Bronchial epithelial cell (primary cell): ENCODE measurements at regions not wholly inside any gene's neighbourhood (a gene's known extent, or its start where the extent isn't known, plus 50 kb on each side); places are given as distances from the start of the nearest gene placed in this dataset.
A peak's percentile ranks its signal among the peaks of the same experiment; 100 is the strongest.
"Not testable (repeated sequence)": the region's sequence is repeated elsewhere in the genome, so short reads cannot be mapped to it uniquely, and the experiment has no call there.

ENCODE experiments used
- DNase-seq: peaks from one replicate; pipeline ENCODE4 v3.0.0-alpha.2; 2010; ENCODE audit warnings: low read depth
- FAIRE-seq: peaks from 2 replicates; lab custom pipeline; 2011; peaks lifted over from hg19 to GRCh38; lab: Jason Lieb, UNC
- H3K27me3 ChIP-seq: 2 replicates; pipeline ENCODE4 v1.5.1; 2011; ENCODE audit warnings: low read length; ENCODE audit not compliant: control insufficient read depth, insufficient read depth
- H3K36me3 ChIP-seq: 2 replicates; pipeline ENCODE4 v1.5.1; 2011; ENCODE audit warnings: low read length; ENCODE audit not compliant: control insufficient read depth, insufficient read depth
- H3K4me3 ChIP-seq: 2 replicates; pipeline ENCODE4 v1.5.1; 2011; ENCODE audit warnings: mild to moderate bottlenecking, low read depth, low read length, control low read depth
- TF ChIP-seq, protein P1 (sequence below): IDR thresholded peaks from 2 replicates; pipeline ENCODE4 v1.5.1; 2011; ENCODE audit warnings: mild to moderate bottlenecking, moderate library complexity, low read length, control low read depth, inconsistent platforms; ENCODE audit not compliant: insufficient read depth, severe bottlenecking

- DNase-seq (peak; percentile 77), FAIRE-seq (no peak)
- TF ChIP-seq, protein P1, sequence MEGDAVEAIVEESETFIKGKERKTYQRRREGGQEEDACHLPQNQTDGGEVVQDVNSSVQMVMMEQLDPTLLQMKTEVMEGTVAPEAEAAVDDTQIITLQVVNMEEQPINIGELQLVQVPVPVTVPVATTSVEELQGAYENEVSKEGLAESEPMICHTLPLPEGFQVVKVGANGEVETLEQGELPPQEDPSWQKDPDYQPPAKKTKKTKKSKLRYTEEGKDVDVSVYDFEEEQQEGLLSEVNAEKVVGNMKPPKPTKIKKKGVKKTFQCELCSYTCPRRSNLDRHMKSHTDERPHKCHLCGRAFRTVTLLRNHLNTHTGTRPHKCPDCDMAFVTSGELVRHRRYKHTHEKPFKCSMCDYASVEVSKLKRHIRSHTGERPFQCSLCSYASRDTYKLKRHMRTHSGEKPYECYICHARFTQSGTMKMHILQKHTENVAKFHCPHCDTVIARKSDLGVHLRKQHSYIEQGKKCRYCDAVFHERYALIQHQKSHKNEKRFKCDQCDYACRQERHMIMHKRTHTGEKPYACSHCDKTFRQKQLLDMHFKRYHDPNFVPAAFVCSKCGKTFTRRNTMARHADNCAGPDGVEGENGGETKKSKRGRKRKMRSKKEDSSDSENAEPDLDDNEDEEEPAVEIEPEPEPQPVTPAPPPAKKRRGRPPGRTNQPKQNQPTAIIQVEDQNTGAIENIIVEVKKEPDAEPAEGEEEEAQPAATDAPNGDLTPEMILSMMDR, result no peak
- no peaks in the 10 kb centered on the region for H3K27me3 ChIP-seq
- H3K36me3 ChIP-seq, result no peaks in the 10 kb centered on the region
- H3K4me3 ChIP-seq, result no peak overlapping the region
Observed at GRCh38 chr3:72161881-72162595, 377.1 kb upstream of the PROK2 start.

- not testable (repeated sequence) for FAIRE-seq, H3K4me3 ChIP-seq, H3K27me3 ChIP-seq, H3K36me3 ChIP-seq, DNase-seq
Observed at GRCh38 chr3:72161285-72161684, 376.3 kb upstream of the PROK2 start.

- Histone ChIP-seq H3K4me3 (no peak overlapping the region), H3K27me3 (no peaks in the 10 kb centered on the region), H3K36me3 (no peaks in the 10 kb centered on the region)
- DNase-seq (no peak), FAIRE-seq (no peak)
- TF ChIP-seq, protein P1, result no peak
Observed at GRCh38 chr3:72160351-72160750, 375.4 kb upstream of the PROK2 start.

- H3K27me3 ChIP-seq, result no peaks in the 10 kb centered on the region
- DNase-seq, result no peak
- TF ChIP-seq, protein P1, result no peak
- FAIRE-seq, result no peak
- no peaks in the 10 kb centered on the region for H3K36me3 ChIP-seq
- H3K4me3 ChIP-seq, result no peak overlapping the region
Observed at GRCh38 chr3:72159487-72159886, 374.5 kb upstream of the PROK2 start.

DNA sequence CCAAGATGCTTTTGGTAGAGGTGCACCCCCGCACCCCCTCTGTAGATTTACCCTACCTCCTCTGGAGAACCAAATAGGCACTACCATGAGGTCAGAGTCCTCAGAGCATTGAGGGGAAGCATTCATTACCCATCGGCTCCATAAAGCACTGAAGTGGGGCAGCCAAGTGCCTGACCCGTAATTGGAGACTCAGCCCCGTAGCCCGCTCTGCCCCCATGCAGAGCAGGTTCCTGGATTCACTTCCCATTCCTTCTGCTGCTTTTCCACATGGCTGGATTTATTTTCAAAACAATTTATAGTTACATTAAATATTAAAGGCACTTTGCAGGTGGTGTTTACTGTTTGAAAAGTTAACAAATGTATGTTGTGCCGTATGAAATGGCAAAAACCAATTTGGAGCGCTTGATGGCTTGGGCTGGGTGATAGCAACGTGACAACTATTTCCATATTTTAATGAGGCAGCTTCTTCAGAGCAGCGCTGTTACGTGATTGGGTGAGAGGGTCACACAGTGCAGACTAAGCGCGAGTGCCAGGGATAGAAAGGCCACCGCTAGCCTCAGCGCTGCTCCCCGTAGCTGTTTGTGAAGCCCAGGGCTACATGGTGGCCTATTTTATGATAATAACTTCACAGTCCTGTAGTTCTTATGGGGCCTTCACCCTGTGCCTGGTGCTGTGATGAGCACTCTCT is 373.8 kb upstream of the PROK2 start:
- Histone ChIP-seq H3K27me3 (no peaks in the 10 kb centered on the region), H3K4me3 (no peak overlapping the region), H3K36me3 (no peaks in the 10 kb centered on the region)
- FAIRE-seq (no peak), DNase-seq (no peak)
- TF ChIP-seq, protein P1, result no peak

DNA sequence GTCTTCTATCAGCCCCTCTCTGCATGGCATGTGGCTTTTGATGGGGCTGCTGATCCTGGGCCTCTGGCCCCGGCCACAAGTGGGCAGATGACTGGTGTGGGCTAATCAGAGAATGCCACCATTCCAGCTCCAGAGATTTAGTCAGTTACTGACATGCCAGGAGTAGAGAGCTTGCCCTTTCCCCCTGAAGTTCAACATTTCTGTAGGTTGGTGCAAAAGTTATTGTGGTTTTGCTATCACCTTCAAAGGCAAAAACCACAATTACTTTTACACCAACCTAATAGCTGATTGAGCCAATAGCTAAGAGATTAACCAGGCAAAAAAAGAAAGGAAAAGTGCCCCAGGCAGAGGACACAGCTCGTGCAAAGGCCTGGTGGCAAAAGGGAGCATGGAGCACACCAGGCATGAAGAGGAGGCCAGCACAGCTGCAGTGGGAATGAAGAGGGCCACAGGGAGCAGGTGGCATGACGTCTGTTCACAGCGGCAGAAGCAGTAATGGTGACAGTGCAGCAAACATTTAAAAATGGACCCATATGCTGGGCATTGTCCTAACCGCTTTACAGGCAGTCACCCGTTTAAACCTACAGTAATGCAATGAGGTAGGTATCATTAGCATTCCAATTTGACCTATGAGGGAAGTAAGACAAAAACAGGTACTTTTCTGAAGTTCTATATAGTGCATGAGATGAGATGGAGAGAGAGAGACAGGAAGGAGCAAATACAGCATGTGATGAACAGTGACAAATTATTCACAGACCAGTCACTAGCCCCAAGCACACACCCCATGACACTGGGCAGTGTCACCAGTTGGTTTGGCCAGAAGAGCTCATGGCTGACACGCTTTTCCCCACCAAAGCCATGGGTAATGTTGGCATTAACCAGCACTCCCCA is 373.0 kb upstream of the PROK2 start:
- TF ChIP-seq, protein P1, result no peak
- no peak overlapping the region for H3K4me3 ChIP-seq
- FAIRE-seq (no peak), DNase-seq (no peak)
- no peaks in the 10 kb centered on the region for H3K27me3 ChIP-seq
- H3K36me3 ChIP-seq, result no peaks in the 10 kb centered on the region
